D341Med (cell line): ENCODE measurements at regions not wholly inside any gene's neighbourhood (a gene's known extent, or its start where the extent isn't known, plus 50 kb on each side); places are given as distances from the start of the nearest gene placed in this dataset.
A peak's percentile ranks its signal among the peaks of the same experiment; 100 is the strongest.
"Not testable (repeated sequence)": the region's sequence is repeated elsewhere in the genome, so short reads cannot be mapped to it uniquely, and the experiment has no call there.

Source experiments
- DNase-seq: peaks from one replicate; pipeline ENCODE4 v3.0.0; 2012; ENCODE audit warnings: low spot score

- no peak for DNase-seq
Observed at GRCh38 chr6:155584006-155584405, 128.4 kb upstream of the NOX3 start.

GRCh38 chr6:155582016-155582991, 126.7 kb upstream of the NOX3 start:
- no peak for DNase-seq

DNA sequence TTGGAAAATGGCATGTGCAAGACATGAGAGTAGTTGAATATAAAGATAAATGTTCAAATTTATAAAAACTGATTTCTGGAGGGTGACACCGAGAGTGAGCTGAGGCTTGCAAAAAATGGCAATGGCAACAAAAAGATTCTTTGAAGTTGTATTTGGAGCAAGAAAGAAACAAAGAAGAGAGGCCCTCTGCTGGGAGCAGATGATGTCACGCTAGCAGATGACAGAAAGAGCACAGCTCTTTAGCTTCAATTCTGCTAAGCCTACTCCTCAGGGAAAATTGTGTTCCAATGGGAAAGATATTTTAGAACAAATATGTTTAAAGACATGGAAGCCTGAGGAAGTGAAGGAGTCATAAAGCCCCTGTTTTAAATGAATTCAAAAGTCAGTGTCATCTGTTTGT, 125.3 kb upstream of the NOX3 start:
- no peak for DNase-seq

GRCh38 chr6:155578251-155578650, 122.6 kb upstream of the NOX3 start:
- DNase-seq = no peak

DNA sequence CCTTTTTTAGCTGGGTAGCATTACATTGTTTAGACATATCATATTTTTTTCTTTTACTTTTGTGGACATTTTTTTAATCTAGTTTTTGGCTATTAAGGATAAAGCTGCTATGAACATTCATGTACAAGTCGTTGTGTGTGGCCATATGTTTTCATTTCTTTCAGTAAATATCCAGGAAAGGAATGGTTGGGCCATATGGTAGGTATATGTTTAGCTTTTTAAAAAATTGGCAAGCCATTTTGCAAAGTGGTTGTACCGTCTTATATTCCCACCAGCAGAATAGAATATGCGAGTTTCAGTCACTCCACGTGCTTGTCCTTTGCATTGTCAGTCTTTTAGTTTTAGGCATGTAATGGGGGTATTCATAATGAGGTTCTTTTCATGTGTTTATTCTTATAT, 106.3 kb upstream of the NOX3 start:
- no peak for DNase-seq

GRCh38 chr6:155561257-155561965, 105.8 kb upstream of the NOX3 start:
- DNase-seq = no peak

GRCh38 chr6:155549928-155550327, 94.3 kb upstream of the NOX3 start:
- no peak for DNase-seq

- DNase-seq = no peak
Observed at GRCh38 chr6:155549028-155549798, 93.6 kb upstream of the NOX3 start.

- DNase-seq = no peak
Observed at GRCh38 chr6:155548576-155548975, 92.9 kb upstream of the NOX3 start.

GRCh38 chr6:155544677-155545076, 89.0 kb upstream of the NOX3 start:
- no peak for DNase-seq

- no peak for DNase-seq
Observed at GRCh38 chr6:155543166-155543847, 87.7 kb upstream of the NOX3 start.

DNA sequence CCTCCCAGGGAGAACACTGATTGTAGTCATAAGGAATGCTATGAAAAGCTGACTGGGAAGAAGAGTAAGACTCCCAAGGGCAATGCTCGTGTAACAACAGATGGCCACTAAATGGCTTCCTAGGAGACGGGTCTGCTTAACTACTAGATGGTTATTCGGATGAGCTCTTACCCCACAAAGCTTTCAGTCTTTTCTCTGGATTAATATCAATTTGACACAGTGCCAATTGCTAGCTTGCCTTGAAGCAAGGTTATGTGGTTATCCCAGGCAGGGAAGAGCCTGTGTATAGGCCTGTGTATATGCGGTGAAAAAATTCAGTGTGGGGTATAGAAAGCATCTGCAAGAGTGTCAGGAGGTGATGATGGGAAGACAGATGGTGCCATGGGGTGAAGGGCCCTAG, 86.4 kb upstream of the NOX3 start:
- DNase-seq = peak; percentile 69

DNA sequence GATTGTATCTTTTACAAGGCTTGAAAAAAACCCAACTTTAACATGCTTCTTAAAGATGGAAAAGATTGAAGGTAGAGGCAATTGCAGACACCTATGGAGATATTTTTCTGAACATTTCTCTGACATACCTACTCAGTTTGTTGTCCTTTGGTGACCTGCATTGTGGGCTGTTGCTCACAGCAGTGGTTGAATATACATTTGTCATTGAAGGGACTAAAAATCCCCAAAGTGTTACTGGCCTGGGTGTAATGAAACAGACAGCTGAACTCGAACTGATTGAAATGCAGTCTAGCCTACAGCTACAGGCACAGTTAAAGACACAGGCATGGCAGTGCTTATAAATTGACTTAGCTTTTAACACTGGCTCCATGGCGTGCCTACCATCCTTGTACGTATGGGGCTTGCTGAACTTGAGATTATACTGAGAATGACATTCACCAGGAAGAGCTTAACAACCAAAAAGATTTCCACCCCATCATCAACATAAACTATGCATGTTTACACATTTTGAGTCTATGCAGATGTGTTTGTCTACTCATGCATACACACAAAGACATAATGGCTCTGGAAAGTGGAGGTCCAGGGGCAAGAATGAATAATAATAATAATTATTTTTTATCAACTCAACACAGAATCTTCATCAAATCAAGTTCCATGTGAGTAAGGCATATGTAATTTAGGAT, 83.2 kb upstream of the NOX3 start:
- no peak for DNase-seq

- DNase-seq = no peak
Observed at GRCh38 chr6:155534678-155535077, 79.0 kb upstream of the NOX3 start.

DNA sequence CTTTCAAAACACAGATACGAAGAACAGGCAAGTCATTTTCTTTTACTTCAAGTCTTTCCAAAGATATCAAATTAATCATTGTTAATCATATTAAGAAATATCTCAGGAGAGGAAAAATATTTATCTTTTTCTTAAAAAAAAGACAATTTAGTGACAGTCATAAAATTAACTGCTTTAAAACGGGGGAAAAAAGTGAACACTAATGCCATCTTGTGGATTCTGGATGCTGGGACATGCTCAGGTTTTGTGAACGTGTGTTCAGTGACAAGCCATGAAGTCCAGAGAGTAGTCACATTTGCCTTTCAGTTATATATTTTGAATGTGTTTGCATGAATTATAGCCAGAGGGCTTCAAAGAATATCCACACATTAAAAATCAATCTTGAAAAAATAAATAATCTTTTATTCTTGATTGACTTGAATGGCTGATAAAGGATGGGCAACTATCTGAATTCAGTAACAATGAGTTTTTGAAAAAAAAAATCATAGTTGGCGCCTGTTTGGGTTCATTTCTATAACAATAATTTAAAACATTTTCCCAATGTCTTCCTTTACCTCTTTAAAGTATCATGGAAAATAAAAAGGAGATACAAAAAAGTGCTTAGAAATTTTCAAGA, 74.7 kb upstream of the NOX3 start:
- DNase-seq = peak; percentile 44

GRCh38 chr6:155529814-155530213, 74.2 kb upstream of the NOX3 start:
- not testable (repeated sequence) for DNase-seq

DNA sequence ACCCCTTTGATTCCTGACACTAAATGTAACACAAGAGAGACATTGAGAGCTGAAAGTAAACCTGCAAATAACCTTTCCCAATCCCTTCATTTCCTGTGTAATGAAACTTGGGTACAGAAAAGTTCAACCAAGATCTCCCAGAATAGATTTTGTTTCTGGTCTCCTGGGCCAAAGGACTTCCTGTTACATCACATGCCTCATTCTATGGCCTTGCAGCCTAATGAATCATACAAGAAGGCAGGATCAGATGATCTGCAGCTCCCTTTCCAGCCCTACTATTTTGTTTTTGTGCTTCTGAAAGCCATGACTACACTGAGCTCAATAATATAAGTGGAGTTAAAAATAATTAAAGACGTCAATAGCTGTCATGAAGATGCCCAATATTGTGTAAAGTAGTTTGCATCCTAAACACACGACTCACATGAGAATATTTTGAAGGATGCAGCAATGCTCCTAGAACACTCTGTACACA, 73.4 kb upstream of the NOX3 start:
- DNase-seq = no peak

GRCh38 chr6:155528335-155528734, 72.7 kb upstream of the NOX3 start:
- DNase-seq = no peak

- no peak for DNase-seq
Observed at GRCh38 chr6:155527443-155527842, 71.8 kb upstream of the NOX3 start.

- DNase-seq = no peak
Observed at GRCh38 chr6:155523821-155524651, 68.4 kb upstream of the NOX3 start.
